HepG2 (cell line): ENCODE measurements at regions not wholly inside any gene's neighbourhood (a gene's known extent, or its start where the extent isn't known, plus 50 kb on each side); places are given as distances from the start of the nearest gene placed in this dataset.
A peak's percentile ranks its signal among the peaks of the same experiment; 100 is the strongest.

Source experiments
- BCL6 ChIP-seq: IDR thresholded peaks from 2 replicates; pipeline ENCODE4 v1.6.1; 2016; ENCODE audit warnings: missing genetic modification reagents, missing compliant biosample characterization
- ETV5 ChIP-seq: IDR thresholded peaks from 2 replicates; pipeline ENCODE4 v1.6.1; 2018; ENCODE audit warnings: missing biosample characterization, missing genetic modification reagents, inconsistent platforms, borderline replicate concordance
- FOXC1 ChIP-seq: sonication (generic); formaldehyde crosslinking; IDR thresholded peaks from 2 replicates; pipeline ENCODE4 v1.8.0; 2022; ENCODE audit warnings: mild to moderate bottlenecking, missing genetic modification reagents, borderline replicate concordance
- GRHL1 ChIP-seq: sonication (generic); formaldehyde crosslinking; conservative IDR thresholded peaks from 2 replicates; pipeline ENCODE4 v1.8.0; 2022; ENCODE audit warnings: missing genetic modification reagents
- GTF2F1 ChIP-seq: fragments of 150-350 bp; IDR thresholded peaks from 2 replicates; pipeline ENCODE4 v1.6.1; 2014; ENCODE audit warnings: low read length
- KLF15 ChIP-seq: sonication (generic); formaldehyde crosslinking; IDR thresholded peaks from 2 replicates; pipeline ENCODE4 v1.8.1; 2023; ENCODE audit warnings: borderline replicate concordance, mild to moderate bottlenecking, inconsistent platforms, missing genetic modification reagents, mixed read lengths
- NPAS2 ChIP-seq: sonication (generic); formaldehyde crosslinking; IDR thresholded peaks from 2 replicates; pipeline ENCODE4 v1.8.0; 2022; ENCODE audit warnings: mild to moderate bottlenecking, missing genetic modification reagents, borderline replicate concordance
- POGZ ChIP-seq: sonication (generic); formaldehyde crosslinking; IDR thresholded peaks from 2 replicates; pipeline ENCODE4 v1.4.0; 2020; ENCODE audit warnings: mild to moderate bottlenecking, missing genetic modification reagents
- RELA ChIP-seq: sonication (generic); formaldehyde crosslinking; IDR thresholded peaks from 2 replicates; pipeline ENCODE4 v1.4.0; 2020; ENCODE audit warnings: missing genetic modification reagents
- RXRB ChIP-seq: IDR thresholded peaks from 2 replicates; pipeline ENCODE4 v1.6.1; 2016; ENCODE audit warnings: borderline replicate concordance, missing genetic modification reagents, missing compliant biosample characterization
- SP140L ChIP-seq: sonication (generic); formaldehyde crosslinking; IDR thresholded peaks from 2 replicates; pipeline ENCODE4 v1.4.0; 2020; ENCODE audit warnings: missing genetic modification reagents, borderline replicate concordance
- TFDP1 ChIP-seq: IDR thresholded peaks from 2 replicates; pipeline ENCODE4 v1.6.1; 2016; ENCODE audit warnings: missing compliant biosample characterization, missing genetic modification reagents, borderline replicate concordance
- TRIM24 ChIP-seq: sonication (generic); formaldehyde crosslinking; IDR thresholded peaks from 2 replicates; pipeline ENCODE4 v1.8.0; 2022; ENCODE audit warnings: mild to moderate bottlenecking, missing genetic modification reagents
- ZBTB1 ChIP-seq: sonication (generic); formaldehyde crosslinking; IDR thresholded peaks from 2 replicates; pipeline ENCODE4 v1.4.0; 2020; ENCODE audit warnings: missing genetic modification reagents, borderline replicate concordance
- ZBTB25 ChIP-seq: IDR thresholded peaks from 2 replicates; pipeline ENCODE4 v1.6.1; 2018; ENCODE audit warnings: missing genetic modification reagents
- ZNF225 ChIP-seq: sonication (generic); formaldehyde crosslinking; IDR thresholded peaks from 2 replicates; pipeline ENCODE4 v1.4.0; 2020; ENCODE audit warnings: mild to moderate bottlenecking, missing genetic modification reagents
- ZNF3 ChIP-seq: IDR thresholded peaks from 2 replicates; pipeline ENCODE4 v1.7.0; 2017; ENCODE audit warnings: inconsistent platforms
- ZNF605 ChIP-seq: sonication (generic); formaldehyde crosslinking; IDR thresholded peaks from 2 replicates; pipeline ENCODE4 v1.8.0; 2022; ENCODE audit warnings: mild to moderate bottlenecking, missing genetic modification reagents
- ZNF609 ChIP-seq: sonication (generic); formaldehyde crosslinking; IDR thresholded peaks from 2 replicates; pipeline ENCODE4 v1.4.0; 2020; ENCODE audit warnings: mild to moderate bottlenecking, missing genetic modification reagents, borderline replicate concordance
- ZNF724P ChIP-seq: sonication (generic); formaldehyde crosslinking; IDR thresholded peaks from 2 replicates; pipeline ENCODE4 v1.8.0; 2022; ENCODE audit warnings: missing genetic modification reagents, borderline replicate concordance

- TF ChIP-seq NPAS2 (CRISPR knock-in tag) (no peak), ZNF3 (0 out of 2 replicates have a peak, but pooled peaks have one; percentile 61), SP140L (CRISPR knock-in tag) (peak; percentile 68; the same call in 1 of the 2 replicates), ZBTB25 (CRISPR knock-in tag) (peak; percentile 67), FOXC1 (CRISPR knock-in tag) (peak; percentile 46; the same call in 1 of the 2 replicates), RXRB (CRISPR knock-in tag) (peak; percentile 86), ZNF724P (CRISPR knock-in tag) (peak; percentile 84; the same call in 1 of the 2 replicates), RELA (CRISPR knock-in tag) (no peak), TFDP1 (CRISPR knock-in tag) (peak; percentile 44; the same call in 1 of the 2 replicates), ZBTB1 (CRISPR knock-in tag) (peak; percentile 76; the same call in 1 of the 2 replicates), ZNF225 (CRISPR knock-in tag) (no peak; the same call in 1 of the 2 replicates), ETV5 (peak; percentile 43; the same call in 1 of the 2 replicates), ZNF609 (CRISPR knock-in tag) (peak; percentile 8; the same call in 1 of the 2 replicates), BCL6 (CRISPR knock-in tag) (peak; percentile 30), GRHL1 (CRISPR knock-in tag) (no peak), POGZ (CRISPR knock-in tag) (peak; percentile 76), KLF15 (CRISPR knock-in tag) (0 out of 2 replicates have a peak, but pooled peaks have one; percentile 61), GTF2F1 (no peak), TRIM24 (no peak), ZNF605 (CRISPR knock-in tag) (peak; percentile 90)
These were observed 266.4 kb downstream of the MRTFB start (continued) for GRCh38 chr16:14337303-14338191.
